HG02763 (cell line): ENCODE measurements at regions not wholly inside any gene's neighbourhood (a gene's known extent, or its start where the extent isn't known, plus 50 kb on each side); places are given as distances from the start of the nearest gene placed in this dataset.

ENCODE experiments used
- ATAC-seq: cut with Tn5 transposase; IDR thresholded peaks from one replicate; pipeline ENCODE4 v1.9.1; 2021; ENCODE audit warnings: mild to moderate bottlenecking, moderate library complexity; ENCODE audit not compliant: unreplicated experiment

- ATAC-seq: no peak
Observed at GRCh38 chr15:97425596-97425995, 534.9 kb upstream of the ARRDC4 start.

GRCh38 chr15:97443101-97443500, 517.4 kb upstream of the ARRDC4 start:
- no peak for ATAC-seq

- ATAC-seq: no peak
Observed at GRCh38 chr15:97446138-97446537, 514.4 kb upstream of the ARRDC4 start.

GRCh38 chr15:97456521-97457202, 503.8 kb upstream of the ARRDC4 start:
- no peak for ATAC-seq

- ATAC-seq: no peak
Observed at GRCh38 chr15:97457203-97457847, 503.2 kb upstream of the ARRDC4 start.

GRCh38 chr15:97459771-97460170, 500.7 kb upstream of the ARRDC4 start:
- ATAC-seq: no peak

GRCh38 chr15:97461226-97461625, 499.3 kb upstream of the ARRDC4 start:
- no peak for ATAC-seq

- ATAC-seq: no peak
Observed at GRCh38 chr15:97463696-97464095, 496.8 kb upstream of the ARRDC4 start.

GRCh38 chr15:97470417-97470816, 490.1 kb upstream of the ARRDC4 start:
- no peak for ATAC-seq

GRCh38 chr15:97473627-97474026, 486.9 kb upstream of the ARRDC4 start:
- no peak for ATAC-seq

GRCh38 chr15:97479957-97480356, 480.5 kb upstream of the ARRDC4 start:
- ATAC-seq: no peak

GRCh38 chr15:97482521-97482920, 478.0 kb upstream of the ARRDC4 start:
- ATAC-seq: no peak

- no peak for ATAC-seq
Observed at GRCh38 chr15:97483232-97483631, 477.3 kb upstream of the ARRDC4 start.

GRCh38 chr15:97490429-97490828, 470.1 kb upstream of the ARRDC4 start:
- no peak for ATAC-seq

- ATAC-seq: no peak
Observed at GRCh38 chr15:97501291-97501690, 459.2 kb upstream of the ARRDC4 start.

GRCh38 chr15:97502038-97502437, 458.5 kb upstream of the ARRDC4 start:
- no peak for ATAC-seq

- no peak for ATAC-seq
Observed at GRCh38 chr15:97504031-97504792, 456.3 kb upstream of the ARRDC4 start.

- no peak for ATAC-seq
Observed at GRCh38 chr15:97517737-97518136, 442.8 kb upstream of the ARRDC4 start.

GRCh38 chr15:97520689-97521088, 439.8 kb upstream of the ARRDC4 start:
- no peak for ATAC-seq

- ATAC-seq: no peak
Observed at GRCh38 chr15:97521381-97522285, 438.9 kb upstream of the ARRDC4 start.

GRCh38 chr15:97522347-97522746, 438.2 kb upstream of the ARRDC4 start:
- ATAC-seq: no peak
